ENCODE measurements at regions not wholly inside any gene's neighbourhood (a gene's known extent, or its start where the extent isn't known, plus 50 kb on each side); places are given as distances from the start of the nearest gene placed in this dataset.

DNA sequence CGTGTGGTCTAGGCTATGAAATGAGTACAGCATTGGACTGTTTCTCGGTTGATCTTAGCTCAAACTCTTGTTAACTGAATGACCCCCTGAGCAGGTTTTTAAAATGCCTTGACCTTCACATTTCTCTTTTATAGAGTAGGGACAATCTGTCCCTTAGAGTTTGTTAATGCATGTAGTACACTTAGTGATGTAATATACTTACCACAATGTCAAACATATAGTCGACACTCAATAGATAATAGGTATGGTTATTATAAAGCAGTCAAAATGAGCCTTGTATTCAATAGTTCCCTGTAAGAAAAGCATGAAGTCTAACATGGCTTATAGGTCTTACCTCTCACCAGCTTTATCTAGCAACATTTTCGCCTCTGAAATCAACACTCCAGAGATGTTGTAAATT, 161.0 kb upstream of the RUNX1 start:
- TF ChIP-seq, protein P1, sequence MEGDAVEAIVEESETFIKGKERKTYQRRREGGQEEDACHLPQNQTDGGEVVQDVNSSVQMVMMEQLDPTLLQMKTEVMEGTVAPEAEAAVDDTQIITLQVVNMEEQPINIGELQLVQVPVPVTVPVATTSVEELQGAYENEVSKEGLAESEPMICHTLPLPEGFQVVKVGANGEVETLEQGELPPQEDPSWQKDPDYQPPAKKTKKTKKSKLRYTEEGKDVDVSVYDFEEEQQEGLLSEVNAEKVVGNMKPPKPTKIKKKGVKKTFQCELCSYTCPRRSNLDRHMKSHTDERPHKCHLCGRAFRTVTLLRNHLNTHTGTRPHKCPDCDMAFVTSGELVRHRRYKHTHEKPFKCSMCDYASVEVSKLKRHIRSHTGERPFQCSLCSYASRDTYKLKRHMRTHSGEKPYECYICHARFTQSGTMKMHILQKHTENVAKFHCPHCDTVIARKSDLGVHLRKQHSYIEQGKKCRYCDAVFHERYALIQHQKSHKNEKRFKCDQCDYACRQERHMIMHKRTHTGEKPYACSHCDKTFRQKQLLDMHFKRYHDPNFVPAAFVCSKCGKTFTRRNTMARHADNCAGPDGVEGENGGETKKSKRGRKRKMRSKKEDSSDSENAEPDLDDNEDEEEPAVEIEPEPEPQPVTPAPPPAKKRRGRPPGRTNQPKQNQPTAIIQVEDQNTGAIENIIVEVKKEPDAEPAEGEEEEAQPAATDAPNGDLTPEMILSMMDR (IDR thresholded peaks at IDR 0.05) = no peak
- TF ChIP-seq POLR2A (IDR thresholded peaks at IDR 0.05) = no peak
